ENCODE measurements at regions not wholly inside any gene's neighbourhood (a gene's known extent, or its start where the extent isn't known, plus 50 kb on each side); places are given as distances from the start of the nearest gene placed in this dataset.
"Not testable (repeated sequence)": the region's sequence is repeated elsewhere in the genome, so short reads cannot be mapped to it uniquely, and the experiment has no call there.

DNA sequence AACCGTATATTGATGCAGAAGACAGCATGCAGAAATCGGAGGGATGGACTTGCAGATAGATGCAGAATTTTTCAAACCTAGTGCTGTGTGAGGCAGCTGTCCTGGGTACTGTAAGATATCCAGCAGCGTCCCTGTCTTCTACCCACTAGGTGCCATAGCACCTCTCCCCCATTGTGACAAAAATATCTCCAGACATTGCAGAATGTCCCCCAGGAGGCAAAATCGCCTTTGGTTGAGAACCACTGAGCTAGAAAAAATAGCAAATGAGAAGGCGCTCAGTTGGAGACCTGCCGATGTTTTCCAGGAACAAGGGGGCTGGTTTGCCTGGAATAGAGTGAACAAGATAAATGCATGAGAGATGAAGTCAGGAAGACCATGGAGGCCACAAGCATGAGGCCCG lies 67.9 kb upstream of the TMEM132D start:
- no peak for DNase-seq (ENCODE audit: low read depth)
- H3K4me3 ChIP-seq (ENCODE audit: low read depth, low read length) = no peak overlapping the region
- TF ChIP-seq, protein P1, sequence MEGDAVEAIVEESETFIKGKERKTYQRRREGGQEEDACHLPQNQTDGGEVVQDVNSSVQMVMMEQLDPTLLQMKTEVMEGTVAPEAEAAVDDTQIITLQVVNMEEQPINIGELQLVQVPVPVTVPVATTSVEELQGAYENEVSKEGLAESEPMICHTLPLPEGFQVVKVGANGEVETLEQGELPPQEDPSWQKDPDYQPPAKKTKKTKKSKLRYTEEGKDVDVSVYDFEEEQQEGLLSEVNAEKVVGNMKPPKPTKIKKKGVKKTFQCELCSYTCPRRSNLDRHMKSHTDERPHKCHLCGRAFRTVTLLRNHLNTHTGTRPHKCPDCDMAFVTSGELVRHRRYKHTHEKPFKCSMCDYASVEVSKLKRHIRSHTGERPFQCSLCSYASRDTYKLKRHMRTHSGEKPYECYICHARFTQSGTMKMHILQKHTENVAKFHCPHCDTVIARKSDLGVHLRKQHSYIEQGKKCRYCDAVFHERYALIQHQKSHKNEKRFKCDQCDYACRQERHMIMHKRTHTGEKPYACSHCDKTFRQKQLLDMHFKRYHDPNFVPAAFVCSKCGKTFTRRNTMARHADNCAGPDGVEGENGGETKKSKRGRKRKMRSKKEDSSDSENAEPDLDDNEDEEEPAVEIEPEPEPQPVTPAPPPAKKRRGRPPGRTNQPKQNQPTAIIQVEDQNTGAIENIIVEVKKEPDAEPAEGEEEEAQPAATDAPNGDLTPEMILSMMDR (IDR thresholded peaks at IDR 0.05; ENCODE audit: low read depth, low read length, missing control alignments) = no peak
- in situ Hi-C loops (cut with HindIII; ENCODE audit: low sequenced_read_pairs) = no loop called here

DNA sequence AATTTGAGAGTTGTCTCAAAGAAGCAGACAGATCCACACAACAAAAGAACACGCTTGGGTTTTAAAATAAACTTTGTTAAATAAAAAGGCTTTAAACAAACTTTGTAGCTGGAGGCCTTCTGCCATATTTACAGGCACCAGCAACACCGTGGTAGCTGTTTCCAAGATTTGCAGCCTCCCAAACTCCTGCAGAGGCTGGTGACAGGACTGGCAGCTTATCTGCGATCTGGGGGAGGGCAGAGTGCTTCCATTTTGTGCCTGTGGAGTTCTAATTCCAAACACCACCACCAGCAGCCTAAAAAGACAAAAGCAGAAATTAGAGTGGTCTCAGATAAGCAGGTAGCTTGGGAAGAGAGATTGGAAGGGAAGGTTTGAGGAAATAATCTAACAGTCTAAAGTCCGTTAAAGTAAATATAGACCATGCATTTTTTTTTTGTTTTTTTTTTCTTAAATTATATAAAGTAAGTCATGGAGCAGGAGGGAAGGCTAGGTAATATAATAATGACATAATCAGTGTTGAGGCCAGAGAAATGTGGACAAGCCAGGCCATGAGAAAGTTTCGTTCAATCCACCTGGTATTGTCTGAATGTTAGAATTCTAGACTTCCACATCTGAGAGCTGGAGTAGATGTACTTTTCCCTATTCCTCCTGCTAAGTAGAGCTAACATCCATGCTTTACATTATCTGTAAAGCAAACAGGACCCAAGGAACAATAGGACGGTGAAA lies 69.6 kb upstream of the TMEM132D start:
- in situ Hi-C loops (cut with HindIII; ENCODE audit: low sequenced_read_pairs) = no loop called here
- no peak overlapping the region for H3K4me3 ChIP-seq (ENCODE audit: low read depth, low read length)
- no peak for DNase-seq (ENCODE audit: low read depth)
- TF ChIP-seq, protein P1 (IDR thresholded peaks at IDR 0.05; ENCODE audit: low read depth, low read length, missing control alignments) = no peak

- TF ChIP-seq, protein P1 (IDR thresholded peaks at IDR 0.05; ENCODE audit: low read depth, low read length, missing control alignments) = no peak
- H3K4me3 ChIP-seq (ENCODE audit: low read depth, low read length) = no peak overlapping the region
- in situ Hi-C loops (cut with HindIII; ENCODE audit: low sequenced_read_pairs) = no loop called here
- DNase-seq (ENCODE audit: low read depth) = no peak
These were observed 80.3 kb upstream of the TMEM132D start for GRCh38 chr12:129984106-129984505.

- in situ Hi-C loops (cut with HindIII; ENCODE audit: low sequenced_read_pairs) = no loop called here
- TF ChIP-seq, protein P1 (IDR thresholded peaks at IDR 0.05; ENCODE audit: low read depth, low read length, missing control alignments) = no peak
- H3K4me3 ChIP-seq (ENCODE audit: low read depth, low read length) = no peak overlapping the region
- DNase-seq (ENCODE audit: low read depth) = no peak
These were observed 84.0 kb upstream of the TMEM132D start for GRCh38 chr12:129987841-129988240.

DNA sequence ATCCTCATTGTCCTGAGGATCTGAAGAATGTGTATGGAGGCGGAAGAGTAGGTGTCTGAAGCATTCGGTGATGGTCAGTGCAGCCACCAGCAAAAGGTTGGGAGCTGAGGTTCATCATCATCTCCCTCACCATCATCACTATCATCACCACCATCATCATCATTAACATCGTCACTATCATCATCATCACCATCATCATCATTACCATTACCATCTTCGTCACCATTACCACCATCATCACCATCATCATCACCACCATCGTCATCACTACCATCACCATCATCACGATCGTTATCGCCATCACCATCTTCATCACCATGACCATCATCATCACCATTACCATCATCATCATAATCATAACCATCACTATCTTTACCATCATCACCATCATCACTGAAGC lies 90.8 kb upstream of the TMEM132D start:
- TF ChIP-seq, protein P1 (IDR thresholded peaks at IDR 0.05; ENCODE audit: low read depth, low read length, missing control alignments) = no peak
- in situ Hi-C loops (cut with HindIII; ENCODE audit: low sequenced_read_pairs) = no loop called here
- no peak overlapping the region for H3K4me3 ChIP-seq (ENCODE audit: low read depth, low read length)
- DNase-seq (ENCODE audit: low read depth) = no peak

- no peak overlapping the region for H3K4me3 ChIP-seq (ENCODE audit: low read depth, low read length)
- no peak for DNase-seq (ENCODE audit: low read depth)
- TF ChIP-seq, protein P1 (IDR thresholded peaks at IDR 0.05; ENCODE audit: low read depth, low read length, missing control alignments) = no peak
- in situ Hi-C loops (cut with HindIII; ENCODE audit: low sequenced_read_pairs) = no loop called here
These were observed 93.4 kb upstream of the TMEM132D start for GRCh38 chr12:129997239-129997638.

GRCh38 chr12:130004310-130004877 lies 100.6 kb upstream of the TMEM132D start:
- H3K4me3 ChIP-seq (ENCODE audit: low read depth, low read length); in situ Hi-C loops (cut with HindIII; ENCODE audit: low sequenced_read_pairs); DNase-seq (ENCODE audit: low read depth): not testable (repeated sequence)

Measured in astrocyte of the cerebellum (primary cell).